Dermis blood vessel endothelial cell (primary cell): ENCODE measurements at regions not wholly inside any gene's neighbourhood (a gene's known extent, or its start where the extent isn't known, plus 50 kb on each side); places are given as distances from the start of the nearest gene placed in this dataset.
A peak's percentile ranks its signal among the peaks of the same experiment; 100 is the strongest.

Experiments used
- DNase-seq: peaks from one replicate; pipeline ENCODE4 v3.0.0; 2010

DNA sequence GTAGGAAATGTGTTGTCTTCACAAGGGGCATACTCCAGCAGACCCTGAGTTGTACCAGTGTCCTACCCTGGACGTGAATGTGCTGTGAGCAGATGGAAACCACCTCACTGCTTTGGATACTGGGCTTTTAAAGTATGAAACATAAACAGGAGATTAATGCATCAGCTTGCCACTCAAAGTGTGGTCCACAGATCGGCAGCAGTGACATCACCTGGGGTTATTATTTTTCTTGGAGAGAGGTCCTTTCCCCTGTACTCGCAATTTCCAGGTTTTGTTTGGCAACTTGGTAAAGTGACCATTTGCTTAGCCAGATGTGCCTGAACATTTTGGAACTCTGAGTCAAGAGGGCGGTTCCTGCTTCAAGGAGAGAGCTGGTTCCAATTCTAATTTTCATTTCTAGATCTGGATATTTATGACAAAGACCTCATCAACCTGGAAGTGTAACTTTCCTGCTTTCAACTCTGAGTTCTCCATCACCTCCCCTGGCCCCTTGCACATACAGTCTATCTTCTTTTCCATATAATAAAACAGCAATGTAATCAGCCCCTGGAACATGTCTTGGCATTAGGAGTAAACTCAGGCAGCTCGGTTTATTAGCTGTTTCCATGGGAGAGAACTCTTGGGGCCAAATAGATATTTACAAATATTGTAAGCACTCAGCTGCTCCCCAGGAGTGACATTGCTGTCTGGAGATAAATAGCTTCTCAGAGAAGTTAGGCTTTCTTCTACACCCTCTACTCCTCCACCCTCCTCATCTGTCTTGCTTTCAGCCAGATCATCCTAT, 237.0 kb upstream of the TBX3 start:
- DNase-seq: peak; percentile 81

DNA sequence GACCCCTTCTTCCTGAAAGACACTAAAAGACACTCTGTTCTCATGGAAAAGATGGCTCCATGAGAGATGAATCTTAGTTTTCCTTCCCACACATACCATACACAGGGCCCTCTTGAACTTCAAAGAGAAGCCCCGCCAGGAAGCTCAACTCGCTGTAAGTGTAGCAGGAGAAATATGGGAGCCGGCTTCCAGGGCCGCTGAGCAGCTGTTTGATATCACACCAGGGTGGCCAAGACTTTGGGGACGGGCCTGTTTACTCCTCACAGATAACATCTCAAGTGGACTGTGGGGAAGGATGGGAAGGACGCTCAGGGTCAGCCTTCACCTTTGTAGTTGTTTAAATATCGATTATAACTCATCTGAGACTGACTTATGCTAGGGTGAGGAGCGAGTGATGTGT, 235.5 kb upstream of the TBX3 start:
- DNase-seq: no peak

DNA sequence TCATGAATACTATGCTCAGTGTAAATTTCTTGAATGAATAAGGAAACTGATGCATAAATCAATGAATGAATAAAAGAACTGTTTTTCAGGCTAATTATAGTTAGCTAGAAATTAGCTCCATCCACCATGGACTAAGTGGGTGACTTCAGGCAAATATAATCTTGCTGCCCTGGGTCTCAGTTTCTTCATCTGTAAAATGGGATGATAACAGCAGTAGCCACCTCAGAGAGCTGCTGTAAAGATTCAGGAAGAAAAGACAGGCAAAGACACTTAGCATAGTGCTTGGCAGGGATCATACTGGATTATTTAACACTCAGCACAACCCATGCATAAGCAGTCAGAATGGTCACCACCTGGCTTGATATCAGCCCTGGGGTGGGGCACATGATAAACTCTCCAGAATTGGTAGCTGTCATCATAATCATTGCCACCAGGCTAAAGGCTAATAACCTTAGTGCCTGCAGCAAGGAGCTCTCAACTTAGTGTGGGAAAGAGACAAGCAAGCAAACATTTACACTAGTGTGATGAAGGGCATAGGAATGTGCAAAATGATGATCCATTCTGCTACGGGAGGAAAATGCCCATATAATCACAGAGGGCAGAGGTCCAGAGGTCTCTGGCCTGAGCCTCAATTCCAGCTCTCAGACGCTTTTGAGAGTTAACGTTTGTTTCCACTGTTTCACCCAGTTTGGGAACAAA, 234.7 kb upstream of the TBX3 start:
- DNase-seq: peak; percentile 34

DNA sequence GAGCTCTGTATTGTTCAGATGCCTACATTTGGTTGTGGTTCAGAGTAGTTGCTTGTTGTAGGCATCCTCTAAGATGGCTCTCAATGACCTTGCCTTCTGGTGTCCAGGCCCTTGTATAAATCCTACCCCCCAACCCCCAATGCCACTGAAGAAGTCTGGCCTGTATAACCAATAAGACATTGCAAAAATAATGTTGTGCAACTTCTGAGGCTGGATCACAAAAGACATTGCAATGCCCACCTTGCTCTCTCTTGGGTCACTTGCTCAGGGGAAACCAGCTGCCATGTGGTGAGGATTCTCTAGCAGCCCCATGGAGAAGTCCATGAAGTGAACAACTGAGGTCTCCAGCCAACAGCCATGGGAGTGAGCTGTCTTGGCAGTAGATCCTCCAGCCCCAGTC, 234.0 kb upstream of the TBX3 start:
- DNase-seq: no peak

DNA sequence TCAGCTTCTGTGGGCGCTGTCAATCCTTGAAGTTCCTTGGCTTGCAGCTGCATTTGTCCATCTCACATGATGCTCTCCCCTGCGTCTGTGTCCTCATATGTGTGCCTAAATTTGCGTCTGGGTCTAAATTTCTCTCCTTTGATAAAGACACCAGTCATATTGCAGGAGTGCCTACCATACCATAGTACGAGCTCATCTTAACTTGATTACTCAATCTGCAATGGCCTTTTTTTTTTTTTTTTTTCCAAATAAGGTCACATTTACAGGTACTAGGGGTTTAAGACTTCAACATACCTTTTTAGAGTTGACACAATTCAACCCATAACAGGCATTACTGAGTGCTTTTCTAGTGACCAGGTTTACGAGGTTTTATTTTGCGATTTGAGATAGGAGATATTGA, 233.3 kb upstream of the TBX3 start:
- no peak for DNase-seq

DNA sequence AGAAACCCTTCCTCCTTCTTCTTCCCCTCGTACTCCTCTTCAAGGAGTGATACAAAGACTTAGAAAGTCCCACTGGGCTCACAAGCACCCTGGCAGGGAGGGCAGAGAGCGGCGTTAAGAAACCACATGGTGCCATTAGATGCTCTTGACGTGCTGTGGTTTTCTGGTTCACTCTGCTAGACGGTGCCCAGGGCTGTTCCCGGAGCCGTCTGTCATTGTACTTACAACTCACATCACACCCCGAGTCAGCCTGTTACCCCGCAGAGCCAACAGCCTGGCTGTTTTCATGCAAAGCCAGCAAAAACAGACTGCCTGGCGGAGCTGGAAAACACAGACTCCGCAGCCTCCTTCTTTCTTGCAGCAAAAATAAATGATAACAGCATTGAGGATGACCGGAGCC, 232.6 kb upstream of the TBX3 start:
- no peak for DNase-seq

DNA sequence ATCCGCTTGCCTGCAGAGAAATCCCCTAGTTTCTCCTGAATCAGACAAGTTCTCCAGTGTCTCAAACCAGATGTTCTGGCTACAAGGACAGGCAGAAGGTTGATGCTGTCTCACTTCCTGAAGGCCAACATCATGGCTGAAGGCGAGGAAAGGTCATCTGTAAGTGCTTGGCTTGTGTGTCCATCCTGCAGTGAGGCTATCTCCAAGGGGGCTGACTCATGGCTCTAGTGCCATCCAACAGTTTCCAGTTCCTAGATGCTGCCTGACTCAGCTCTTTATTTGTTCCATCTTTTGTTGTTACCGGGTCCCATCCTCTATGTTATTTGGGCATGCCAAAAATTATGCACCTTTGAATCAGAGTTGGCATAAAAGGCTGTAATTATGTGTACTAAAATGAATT, 232.1 kb upstream of the TBX3 start:
- DNase-seq: peak; percentile 34

DNA sequence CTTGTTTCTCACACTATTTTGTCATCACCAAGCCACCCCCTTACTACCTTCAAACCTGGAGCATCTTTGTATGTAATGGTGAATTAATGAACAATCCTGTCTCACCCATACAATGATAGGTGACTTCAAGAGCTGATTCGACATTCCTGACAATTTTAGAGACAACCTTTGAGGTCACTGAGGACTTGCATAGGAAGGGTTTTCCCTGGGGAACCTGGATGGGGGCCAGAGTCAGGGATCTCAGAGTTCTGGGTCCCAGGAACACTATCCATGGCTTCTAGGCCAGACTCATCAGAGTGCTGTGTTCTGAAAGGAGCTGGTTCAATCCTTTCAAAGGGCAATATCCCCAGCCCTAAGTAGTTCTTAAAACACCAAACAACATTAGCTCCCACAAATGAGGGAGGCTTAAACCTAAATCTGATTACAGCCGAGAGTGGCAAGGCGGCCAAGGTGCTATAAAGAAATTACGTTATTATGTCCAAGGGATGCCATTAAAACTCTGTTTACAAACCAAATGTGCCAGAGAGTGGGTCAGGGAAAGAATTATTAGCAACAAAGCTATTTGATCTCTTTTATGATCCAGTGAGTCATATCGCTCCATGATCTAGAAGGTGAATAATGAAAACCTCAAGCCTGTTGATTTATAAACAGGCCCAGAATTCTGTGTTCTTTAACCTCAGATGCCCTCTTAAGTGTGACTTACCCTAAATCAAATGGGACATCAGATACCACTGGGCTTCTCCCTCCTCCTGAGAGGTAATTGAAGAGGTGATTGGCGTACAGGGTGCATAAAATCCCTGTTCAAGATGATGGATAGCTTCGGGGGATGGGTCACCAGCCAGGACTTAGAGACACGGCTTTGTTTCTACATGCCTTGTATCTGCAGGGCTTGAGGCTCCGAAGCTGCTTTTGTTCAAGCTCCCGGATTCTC, 230.2 kb upstream of the TBX3 start:
- DNase-seq: no peak

DNA sequence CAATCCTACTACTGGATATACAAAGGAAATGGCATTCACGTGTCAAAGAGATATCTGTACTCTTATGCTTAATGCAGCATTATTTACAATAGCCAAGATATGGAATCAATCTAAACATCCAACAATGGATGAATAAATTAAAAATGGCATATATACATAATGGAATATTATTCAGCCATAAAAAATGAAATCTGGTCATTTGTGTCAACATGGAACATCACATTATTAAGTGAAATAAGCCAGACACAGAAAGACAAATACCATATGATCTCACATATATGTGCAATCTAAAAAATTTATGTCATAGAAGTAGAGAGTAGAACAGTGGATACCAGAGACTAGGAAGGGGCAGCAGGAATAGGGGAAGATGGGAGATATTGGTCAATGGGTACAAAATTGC, 228.8 kb upstream of the TBX3 start:
- DNase-seq: no peak

DNA sequence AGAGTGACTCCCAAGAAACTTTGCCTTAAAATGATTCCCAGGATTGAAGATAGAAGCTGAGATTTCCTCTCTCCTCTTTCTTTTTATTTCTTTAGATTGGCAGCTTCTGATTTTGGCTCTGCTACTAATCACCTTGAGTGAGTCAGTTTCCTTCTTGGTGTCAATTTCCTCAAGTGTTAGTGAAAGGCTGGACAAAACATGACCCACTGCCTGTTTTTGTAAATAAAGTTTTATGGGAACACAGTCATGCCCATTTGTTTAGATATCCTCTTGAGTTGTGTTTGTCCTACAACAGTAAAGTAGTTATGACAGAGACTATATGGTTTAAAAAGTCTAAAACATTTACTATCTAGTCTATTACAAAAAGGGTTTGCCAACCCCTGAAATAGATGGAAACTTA, 227.2 kb upstream of the TBX3 start:
- DNase-seq: peak; percentile 62

DNA sequence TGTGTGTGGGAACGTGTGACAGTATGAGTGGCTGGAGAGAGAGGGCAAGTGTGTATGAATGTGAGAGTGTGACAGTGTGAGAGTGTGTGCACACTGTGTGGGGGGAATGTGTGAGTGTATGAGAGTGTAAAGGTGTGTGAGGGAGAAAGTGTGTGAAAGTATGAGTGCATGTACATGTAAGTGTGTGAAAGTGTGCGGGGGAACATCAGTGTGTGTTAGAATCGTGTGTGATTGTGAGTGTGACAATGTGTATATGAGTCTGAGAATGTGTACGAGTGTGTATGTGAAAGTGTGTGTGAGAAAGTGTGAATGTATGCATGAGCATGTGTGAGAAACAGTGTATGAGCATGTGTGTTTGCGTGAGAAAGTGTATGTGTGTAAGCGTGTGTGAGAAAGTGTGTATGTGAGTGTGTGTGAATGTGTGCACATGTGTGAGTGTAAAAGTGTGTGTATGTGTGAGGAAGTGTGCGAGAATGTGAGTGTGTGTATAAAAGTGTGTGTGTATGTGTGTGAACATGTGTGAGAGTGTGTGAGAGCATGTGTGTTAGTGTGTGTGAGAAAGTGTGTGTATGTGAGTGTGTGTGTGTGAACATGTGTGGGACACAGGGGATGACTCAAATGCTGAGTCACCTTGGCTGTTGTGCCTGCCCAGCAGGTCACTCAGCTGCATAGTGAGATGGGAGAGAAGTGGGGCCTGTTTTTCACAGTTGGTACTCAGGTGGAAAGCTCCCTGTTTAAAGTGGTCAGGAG, 220.5 kb upstream of the TBX3 start:
- DNase-seq: peak; percentile 16

DNA sequence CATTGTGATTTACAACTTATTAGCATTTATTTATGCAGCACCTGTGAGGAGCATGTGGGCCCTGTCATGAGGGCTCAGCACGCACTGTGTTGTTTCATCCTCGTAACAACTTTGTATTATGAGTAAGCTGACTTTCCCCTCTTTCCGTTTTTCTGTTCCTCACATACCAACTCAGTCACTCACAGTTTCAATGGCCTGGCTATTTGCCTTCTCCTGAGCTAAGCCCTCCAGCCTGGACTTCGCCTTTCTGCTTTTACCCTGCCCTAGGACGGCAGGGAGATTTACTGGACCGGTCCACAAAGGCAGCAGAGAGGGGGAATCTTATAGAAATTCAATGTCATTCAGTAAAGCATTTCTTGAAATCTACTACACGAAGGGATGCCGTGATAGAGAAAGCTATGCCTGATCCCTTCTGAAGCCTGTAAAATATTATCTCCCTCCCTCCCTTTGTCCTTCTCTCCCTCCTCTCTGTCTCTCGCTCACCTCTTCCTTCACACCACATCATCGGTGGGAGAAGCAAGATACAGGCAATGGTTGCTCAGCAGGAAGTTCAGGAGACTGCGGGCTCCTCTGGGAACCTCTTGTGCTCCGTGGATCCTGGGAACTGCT, 219.2 kb upstream of the TBX3 start:
- DNase-seq: no peak

DNA sequence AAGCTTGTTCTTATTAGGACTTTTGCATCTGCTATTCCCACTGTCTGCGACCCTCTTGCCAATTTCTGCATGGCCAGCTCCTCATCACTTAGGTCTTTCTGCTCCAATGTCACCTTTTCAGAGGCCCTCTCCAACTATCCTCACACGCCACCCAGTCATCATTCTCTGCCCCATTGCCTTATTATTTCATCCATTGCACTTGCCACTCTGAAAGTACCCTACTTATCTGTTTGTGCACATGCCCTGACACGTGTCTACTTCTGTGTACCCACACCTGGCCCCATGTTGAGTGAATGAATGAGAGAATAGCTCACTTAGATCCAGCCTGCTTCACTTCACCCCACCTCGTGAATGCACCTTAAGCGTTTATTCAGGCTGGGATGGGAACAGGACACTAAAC, 218.7 kb upstream of the TBX3 start:
- no peak for DNase-seq

DNA sequence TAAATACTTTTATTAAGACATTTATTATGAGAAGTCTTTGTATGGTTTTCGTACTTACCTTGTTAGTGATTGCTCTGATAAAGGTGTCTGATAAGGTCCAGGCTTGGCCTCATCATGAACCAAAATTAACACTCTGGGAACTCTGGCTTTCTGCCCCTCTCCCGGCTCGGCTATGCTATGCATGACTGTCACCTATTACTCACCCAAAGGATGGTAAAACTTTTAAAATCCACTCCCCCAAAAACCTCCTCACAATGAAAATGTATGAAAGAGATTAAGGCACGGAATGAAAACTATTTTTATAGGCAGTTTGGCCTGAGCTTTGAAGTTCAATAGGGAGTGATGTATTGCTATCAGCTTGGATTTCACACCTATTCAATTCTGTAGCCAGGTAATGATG, 217.3 kb upstream of the TBX3 start:
- no peak for DNase-seq

DNA sequence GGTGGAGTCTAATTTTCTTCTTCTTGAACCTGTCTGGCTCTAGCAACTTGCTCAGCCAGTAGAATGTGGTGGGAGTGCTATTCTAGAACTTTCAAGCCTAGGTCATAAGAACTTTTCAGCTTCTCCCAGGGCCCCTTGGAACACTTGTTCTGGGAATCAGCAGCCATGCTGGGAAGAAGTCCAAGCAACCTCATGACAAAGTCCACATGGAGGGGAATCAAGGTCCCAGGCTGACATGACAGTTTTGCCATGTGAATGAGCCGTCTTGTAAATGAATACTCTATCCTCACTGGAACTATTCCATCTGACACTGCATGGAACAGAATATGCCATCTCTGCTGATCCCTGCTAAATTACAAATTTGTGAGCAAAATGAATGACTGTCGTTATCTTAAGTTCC, 214.2 kb upstream of the TBX3 start:
- DNase-seq: no peak

DNA sequence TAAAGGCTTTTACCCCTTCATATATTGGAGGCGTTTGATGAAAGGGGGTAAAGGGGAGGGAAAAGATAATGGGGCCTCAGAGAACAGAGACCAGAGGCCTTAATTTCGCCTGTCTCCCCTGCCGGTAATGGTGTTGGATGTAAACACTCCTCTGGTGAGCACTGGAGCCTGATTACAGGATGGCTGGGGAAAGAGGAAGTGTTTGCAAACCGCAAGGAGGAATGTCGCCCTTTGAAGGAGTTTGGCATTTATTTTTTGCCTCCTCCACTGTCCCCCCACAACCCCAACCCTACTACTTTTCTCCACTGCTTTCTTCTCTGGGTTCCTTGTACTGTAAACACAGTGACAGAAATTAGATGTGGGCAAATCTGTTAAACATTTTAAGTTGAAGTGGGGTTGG, 211.9 kb upstream of the TBX3 start:
- no peak for DNase-seq

DNA sequence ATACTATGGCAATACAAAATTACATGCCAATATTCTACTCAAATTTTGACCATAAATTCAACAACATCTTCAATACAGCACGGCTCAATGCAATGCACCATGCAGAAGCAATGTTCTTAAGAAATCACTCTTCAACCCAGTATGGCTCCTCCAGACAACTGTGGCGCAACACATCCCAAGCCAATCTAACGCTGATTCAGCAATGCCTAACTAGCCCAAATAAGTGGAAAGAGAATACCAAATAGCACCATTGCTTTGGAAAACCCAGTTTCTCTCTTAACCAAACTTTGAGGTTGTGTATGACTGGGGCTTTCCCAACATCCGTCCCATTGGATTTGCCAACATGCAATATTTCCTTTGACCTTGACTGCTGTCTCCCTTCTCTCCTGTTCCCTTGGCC, 211.1 kb upstream of the TBX3 start:
- DNase-seq: no peak

DNA sequence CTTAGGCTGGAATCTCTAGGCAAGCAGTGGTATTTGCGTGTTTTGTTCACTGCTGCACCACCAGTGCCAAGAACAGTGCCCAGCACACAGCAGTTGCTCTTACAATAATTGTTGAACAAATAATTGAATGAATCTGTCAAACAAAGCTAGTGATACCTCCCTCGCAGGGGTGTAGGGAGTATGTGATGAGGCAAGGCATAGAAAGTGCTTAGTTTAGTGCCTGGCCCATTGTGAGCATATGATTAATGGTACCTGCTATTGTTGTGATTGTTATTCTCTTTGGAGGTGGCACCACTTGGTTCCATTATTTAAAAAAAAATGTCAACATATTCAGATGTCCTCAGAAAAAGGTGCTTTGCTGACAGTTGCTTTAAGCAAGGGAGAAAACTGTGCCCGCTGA, 210.1 kb upstream of the TBX3 start:
- DNase-seq: no peak

DNA sequence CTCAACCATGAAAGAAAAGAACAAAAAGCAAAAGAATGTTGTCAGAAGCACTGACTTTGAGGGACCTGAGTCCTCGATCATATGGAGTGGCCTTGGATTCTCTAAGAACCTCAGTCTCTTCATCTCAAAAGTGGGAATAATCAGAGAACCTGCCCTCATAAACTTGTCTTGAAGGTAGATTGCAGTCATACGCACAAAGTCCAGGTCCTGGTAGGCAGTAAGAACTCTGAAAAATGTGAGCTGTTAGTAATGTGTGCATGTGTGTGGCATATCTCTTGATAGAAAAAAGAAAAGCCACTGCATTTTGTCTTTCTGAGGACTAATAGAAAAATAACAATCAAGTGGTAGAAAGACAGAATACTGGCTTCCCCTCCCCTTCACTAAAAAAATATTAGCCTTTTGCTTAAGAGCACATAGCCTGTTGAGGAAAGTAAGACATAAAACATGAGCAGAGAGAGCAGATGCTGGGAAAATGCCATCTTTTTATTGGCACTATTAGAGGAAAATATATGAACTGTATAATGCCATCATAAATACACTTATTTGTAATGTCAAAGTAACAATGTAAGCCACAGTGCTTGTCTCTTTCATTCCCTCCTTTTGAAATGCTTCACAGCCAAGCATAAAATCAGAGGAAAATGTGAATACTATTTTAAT, 205.1 kb upstream of the TBX3 start:
- no peak for DNase-seq

DNA sequence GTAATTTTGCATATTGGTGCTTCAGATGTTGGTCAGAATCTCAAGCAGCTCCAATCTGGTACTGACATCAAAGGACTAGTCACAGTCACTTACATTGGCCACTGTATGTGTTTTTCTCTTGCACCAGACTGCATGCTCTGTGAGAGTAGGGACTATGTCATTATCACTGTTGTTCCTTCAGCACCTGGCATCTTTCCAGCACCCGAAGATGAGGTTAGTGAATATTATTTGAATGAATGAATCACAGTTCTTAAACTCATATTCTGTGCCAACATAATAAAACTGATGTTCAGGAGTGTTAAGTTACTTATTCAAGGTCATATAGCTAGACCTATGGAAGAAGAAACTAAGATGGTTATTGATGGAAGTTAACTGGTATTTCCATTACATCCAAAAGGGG, 204.5 kb upstream of the TBX3 start:
- peak; percentile 12 for DNase-seq

DNA sequence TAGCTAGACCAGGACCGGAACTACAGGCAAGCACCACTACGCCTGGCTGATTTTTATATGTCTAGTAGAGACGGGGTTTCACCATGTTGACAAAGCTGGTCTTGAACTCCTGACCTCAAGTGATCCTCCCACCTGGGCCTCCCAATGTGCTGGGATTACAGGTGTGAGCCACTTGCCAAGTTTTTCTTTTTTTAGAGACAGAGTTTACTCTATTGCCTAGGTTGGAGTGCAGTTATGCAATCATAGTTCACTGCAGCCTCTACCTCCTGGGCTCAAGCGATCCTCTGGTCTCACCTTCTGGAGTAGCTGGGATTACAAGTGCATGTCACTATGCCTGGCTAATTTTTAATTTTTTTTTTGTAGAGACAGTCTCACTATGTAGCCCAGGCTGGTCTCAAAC, 201.5 kb upstream of the TBX3 start:
- no peak for DNase-seq

DNA sequence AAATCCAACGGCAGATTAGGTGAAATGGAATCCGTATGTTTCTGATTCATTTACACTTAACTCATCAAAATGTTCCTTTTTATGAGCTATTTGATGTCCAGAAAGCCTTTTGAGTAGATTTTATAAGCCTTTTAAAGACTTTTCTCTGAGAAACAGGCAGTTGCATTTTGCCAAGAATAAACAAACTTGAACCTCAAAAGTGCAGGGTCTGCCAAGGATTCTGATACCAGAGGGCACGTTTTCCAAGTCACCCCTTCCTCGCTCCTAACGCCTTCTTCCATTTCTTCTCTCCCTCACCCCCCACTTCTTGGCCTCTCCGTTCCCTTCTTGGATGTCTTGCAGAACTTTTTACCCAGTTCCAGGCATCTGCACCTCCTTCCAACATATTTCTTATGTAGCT, 200.6 kb upstream of the TBX3 start:
- DNase-seq: no peak
